ENCODE measurements at regions not wholly inside any gene's neighbourhood (a gene's known extent, or its start where the extent isn't known, plus 50 kb on each side); places are given as distances from the start of the nearest gene placed in this dataset.
"Not testable (repeated sequence)": the region's sequence is repeated elsewhere in the genome, so short reads cannot be mapped to it uniquely, and the experiment has no call there.

- peak overlapping the region; percentile 72 to 88 (median 80) for H3K27ac ChIP-seq
- no peaks in the 10 kb centered on the region for H3K27me3 ChIP-seq
- intact Hi-C loops (cut with DNase I): loop anchor here (10.0 kb wide), 2 partner anchors 202 to 522 kb away; partner anchors contain the start of gene PDGFRA
- DNase-seq: peak; percentile 89 to 92
- no peak overlapping the region for H3K4me3 ChIP-seq (replicated peaks in 1 of 3)
- H3K36me3 ChIP-seq: no peaks in the 10 kb centered on the region
- 9 to 10% methylated on average over 15 to 22 of the region's 24 CpGs for WGBS, 2 donors
- peaks cover 20 to 41% of the 10 kb centered on the region in 2 donors for H3K4me1 ChIP-seq
- TF ChIP-seq CTCF (IDR thresholded peaks at IDR 0.05): no peak
- no peak for TF ChIP-seq POLR2A (IDR thresholded peaks at IDR 0.05)
- no peaks in the 10 kb centered on the region for H3K9me3 ChIP-seq
Observed at GRCh38 chr4:53702334-53703266, 111.3 kb upstream of the LNX1 start.

GRCh38 chr4:53701260-53701659 lies 110.0 kb upstream of the LNX1 start:
- H3K27ac ChIP-seq; H3K4me3 ChIP-seq (replicated peaks in 1 of 3); H3K36me3 ChIP-seq; H3K27me3 ChIP-seq; H3K9me3 ChIP-seq; DNase-seq: not testable (repeated sequence)
- peaks cover 17 to 35% of the 10 kb centered on the region in 2 donors for H3K4me1 ChIP-seq
- WGBS, 2 donors: 96% methylated on average over 6 of the region's 6 CpGs
- intact Hi-C loops (cut with DNase I): loop anchor here (10.0 kb wide), 2 partner anchors 204 to 524 kb away; partner anchors contain the start of gene PDGFRA

DNA sequence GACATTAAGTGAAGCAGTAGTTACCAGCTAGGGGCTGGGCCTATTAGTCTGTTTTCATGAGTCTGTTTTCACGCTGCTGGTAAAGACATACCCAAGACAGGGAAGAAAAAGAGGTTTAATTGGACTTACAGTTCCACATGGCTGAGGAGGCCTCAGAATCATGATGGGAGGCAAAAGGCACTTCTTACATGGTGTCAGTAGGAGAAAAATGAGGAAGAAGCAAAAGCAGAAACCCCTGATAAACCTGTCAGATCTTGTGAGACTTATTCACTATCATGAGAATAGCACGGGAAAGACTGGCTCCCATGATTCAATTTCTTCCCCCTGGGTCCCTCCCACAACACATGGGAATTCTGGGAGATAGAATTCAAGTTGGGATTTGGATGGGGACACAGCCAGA lies 108.0 kb upstream of the LNX1 start:
- H3K27ac ChIP-seq; H3K36me3 ChIP-seq; DNase-seq; H3K27me3 ChIP-seq; intact Hi-C loops (cut with DNase I); H3K4me3 ChIP-seq (replicated peaks in 1 of 3); H3K9me3 ChIP-seq: not testable (repeated sequence)
- peaks cover 17 to 19% of the 10 kb centered on the region in 2 donors for H3K4me1 ChIP-seq
- 92 to 93% methylated on average over 2 of the region's 2 CpGs for WGBS, 2 donors

GRCh38 chr4:53697016-53697685 lies 105.9 kb upstream of the LNX1 start:
- no peak overlapping the region for H3K27ac ChIP-seq
- DNase-seq: no peak
- H3K36me3 ChIP-seq: no peaks in the 10 kb centered on the region
- peaks cover 6 to 8% of the 10 kb centered on the region in 2 donors for H3K4me1 ChIP-seq
- H3K4me3 ChIP-seq (replicated peaks in 1 of 3): no peak overlapping the region
- H3K27me3 ChIP-seq: no peaks in the 10 kb centered on the region
- no peaks in the 10 kb centered on the region for H3K9me3 ChIP-seq
- intact Hi-C loops (cut with DNase I): no loop called here
- no peak for TF ChIP-seq CTCF (IDR thresholded peaks at IDR 0.05)
- TF ChIP-seq POLR2A (IDR thresholded peaks at IDR 0.05): no peak

DNA sequence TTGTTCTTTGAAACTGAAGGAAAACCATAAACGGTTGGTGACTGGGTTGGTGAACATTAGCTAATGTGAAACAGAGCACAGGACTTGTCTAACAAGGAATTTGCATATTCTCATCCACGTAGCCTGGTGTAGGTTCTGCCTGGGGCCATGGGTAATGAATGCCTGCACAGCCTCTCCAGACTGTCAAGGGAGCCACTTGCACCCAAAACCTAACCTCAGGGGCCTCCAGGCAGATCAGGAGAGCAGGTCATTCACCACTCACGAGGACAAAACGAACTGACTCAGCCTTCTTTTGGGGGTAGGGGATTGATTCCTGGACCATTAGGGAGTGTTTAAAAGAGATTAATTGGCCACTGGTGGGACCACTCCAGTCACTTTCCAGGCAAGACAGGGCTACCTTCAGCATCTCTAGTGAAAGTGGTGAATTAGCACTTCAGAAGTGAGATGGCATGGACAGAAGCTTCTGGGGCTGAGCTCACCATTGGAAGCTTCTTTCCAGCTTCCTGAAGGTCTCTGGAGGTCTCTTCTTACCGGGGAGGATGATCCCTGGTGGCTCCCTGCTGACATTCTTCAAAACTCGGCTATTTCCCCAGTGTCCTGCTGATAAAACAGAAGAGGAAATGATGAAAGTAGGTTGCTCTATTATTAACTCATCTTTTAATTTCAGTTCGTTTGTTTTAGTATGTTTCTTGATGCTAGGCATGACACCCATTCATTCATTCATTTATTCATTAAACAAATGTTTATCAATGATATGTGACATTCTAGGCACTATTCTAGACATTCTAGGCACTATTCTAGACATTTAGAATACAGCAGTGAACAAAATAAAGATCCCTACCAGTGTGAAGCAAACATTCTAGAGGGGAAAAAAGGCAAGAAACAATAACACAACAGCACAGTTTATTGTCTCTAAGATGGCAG lies 104.5 kb upstream of the LNX1 start:
- Histone ChIP-seq H3K4me3 (replicated peaks in 1 of 3) (no peak overlapping the region), H3K36me3 (no peaks in the 10 kb centered on the region), H3K9me3 (no peaks in the 10 kb centered on the region), H3K27ac (no peak overlapping the region), H3K27me3 (no peaks in the 10 kb centered on the region), H3K4me1 (peaks cover 6% of the 10 kb centered on the region in 2 donors)
- intact Hi-C loops (cut with DNase I): no loop called here
- no peak for TF ChIP-seq POLR2A (IDR thresholded peaks at IDR 0.05)
- TF ChIP-seq CTCF (IDR thresholded peaks at IDR 0.05): no peak
- DNase-seq: no peak
- 61 to 74% methylated on average over 7 of the region's 7 CpGs for WGBS, 2 donors
